NCI-H146 treated with DMSO at 0.1 percent for 48 hours (cell line): ENCODE measurements at regions not wholly inside any gene's neighbourhood (a gene's known extent, or its start where the extent isn't known, plus 50 kb on each side); places are given as distances from the start of the nearest gene placed in this dataset.

ENCODE experiments used
- DNase-seq: peaks from one replicate; lab custom pipeline; 2025; ENCODE audit not compliant: unreplicated experiment; lab: John Stamatoyannopoulos, UW

DNA sequence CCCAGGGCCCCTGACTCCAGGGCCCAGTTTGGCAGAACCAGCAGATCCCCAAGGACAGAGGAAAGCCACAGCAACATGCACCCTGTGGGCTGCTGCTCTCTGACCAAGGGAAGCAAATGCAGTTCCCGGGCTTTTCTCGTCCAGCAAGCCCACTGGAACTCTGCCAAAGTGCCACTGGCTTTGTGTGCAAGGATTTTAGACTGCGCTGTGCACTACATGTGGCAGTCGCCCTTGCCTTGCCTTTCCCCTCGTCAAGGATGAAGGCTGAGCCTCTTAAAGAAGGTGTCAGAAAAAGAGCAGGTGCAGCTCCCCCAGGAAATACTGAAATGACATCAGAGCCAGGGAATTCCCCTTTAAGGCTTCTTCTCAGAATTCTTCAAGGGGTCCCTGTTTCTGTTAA, 199.2 kb downstream of the TFCP2L1 start:
- no peak for DNase-seq

GRCh38 chr2:121086450-121086849, 198.6 kb downstream of the TFCP2L1 start:
- DNase-seq = no peak

- DNase-seq = no peak
Measured at GRCh38 chr2:121087117-121087516, 197.9 kb downstream of the TFCP2L1 start.

DNA sequence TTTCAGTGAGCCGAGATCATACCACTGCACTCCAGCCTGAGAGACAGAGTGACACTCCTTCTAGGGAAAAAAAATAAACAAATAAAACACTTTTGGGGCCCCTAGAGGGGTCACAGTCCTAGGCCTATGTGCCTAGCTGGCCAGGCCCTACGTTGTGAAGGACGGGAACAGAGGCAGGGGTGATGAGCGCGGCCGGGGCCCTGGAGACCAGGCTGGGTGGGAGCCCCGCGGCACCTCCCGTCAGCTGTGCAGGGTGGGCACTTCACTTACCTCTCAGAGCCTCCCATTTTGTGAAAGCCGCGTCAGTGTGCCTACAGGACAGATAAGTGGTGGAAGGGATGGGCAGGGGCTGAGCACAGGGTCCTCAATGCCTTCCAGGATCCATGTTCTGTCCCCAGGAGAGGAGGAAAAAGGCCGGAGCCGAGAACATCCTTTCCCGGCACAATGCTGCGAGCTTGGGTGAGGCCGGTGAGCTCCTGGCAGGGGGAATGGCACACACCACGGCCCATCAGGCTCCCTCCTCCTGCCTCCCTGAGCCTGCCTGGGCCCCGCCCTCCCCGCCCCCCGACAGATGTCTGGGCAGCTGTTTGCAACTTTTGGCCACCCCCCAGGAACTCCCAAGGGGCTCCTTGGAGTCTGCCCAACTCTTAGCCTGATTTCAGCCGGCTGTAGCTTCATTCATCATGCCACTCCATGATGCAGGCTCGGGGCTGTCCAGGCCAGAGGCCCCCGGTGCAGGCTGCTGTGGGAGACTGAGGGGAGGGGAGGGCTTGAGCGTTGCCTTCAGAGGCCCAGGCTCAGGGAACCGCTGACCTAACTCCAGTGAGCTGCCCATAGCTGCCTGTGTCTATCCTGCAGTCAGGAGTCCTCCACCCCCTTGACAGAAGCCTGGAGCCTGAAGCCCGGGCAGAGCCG, 196.5 kb downstream of the TFCP2L1 start:
- DNase-seq = no peak

DNA sequence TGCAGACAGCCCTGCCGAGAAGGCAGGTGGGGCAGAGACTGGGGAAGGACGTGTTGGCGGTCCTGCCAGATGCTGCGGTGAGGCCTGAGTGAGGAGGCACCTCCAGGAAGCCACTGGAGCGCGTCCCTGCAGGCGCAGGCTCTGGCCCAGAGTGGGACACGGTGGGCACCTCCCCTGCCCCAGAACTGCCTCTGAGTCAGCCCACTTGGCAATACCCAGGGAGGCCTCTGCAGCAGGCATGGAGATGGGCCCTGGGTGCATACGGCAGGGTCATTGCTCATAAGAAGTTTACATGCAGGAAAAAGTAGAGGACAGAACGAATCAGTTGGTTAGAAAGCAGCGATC, 195.9 kb downstream of the TFCP2L1 start:
- DNase-seq = no peak

GRCh38 chr2:121090088-121090715, 194.8 kb downstream of the TFCP2L1 start:
- no peak for DNase-seq

DNA sequence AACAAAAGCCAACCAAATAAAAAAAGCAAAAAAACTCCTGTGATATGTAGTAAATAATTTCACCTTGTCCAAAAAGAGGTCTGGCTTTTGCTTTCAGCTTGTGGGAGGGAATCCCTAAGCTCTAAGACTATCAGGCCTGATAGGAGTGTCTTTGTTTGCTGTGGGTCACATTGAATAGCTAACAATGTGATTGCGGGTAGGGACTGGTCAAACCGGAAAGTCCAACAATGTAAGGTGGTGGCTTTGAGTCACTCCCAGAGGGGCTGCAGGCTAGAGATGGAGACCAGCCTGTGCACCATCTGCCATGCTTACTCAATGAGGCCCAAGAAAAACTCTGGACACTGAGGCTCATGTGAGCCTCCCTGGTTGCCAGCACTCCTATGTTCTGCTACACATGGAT, 192.9 kb downstream of the TFCP2L1 start:
- DNase-seq = no peak

DNA sequence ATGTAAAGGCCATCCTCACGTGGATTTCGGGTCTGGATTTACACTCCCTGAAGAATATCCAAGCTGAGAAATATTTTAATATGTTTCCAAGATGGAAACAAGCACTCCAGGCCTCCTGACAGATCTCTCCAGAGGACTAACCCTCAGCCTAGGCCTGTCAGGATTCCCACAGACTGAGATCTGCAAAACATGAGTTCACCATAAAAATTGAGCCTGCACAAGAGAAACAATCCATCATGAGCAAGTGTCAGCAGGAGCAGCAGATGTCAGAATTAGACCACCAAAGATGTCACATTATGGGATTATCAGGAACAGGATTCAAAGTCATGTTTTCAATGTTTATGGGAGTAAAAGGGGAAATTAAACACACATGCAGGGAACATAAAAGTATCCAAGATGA, 191.3 kb downstream of the TFCP2L1 start:
- no peak for DNase-seq

GRCh38 chr2:121094101-121094500, 190.9 kb downstream of the TFCP2L1 start:
- no peak for DNase-seq

GRCh38 chr2:121094845-121095244, 190.2 kb downstream of the TFCP2L1 start:
- DNase-seq = no peak

DNA sequence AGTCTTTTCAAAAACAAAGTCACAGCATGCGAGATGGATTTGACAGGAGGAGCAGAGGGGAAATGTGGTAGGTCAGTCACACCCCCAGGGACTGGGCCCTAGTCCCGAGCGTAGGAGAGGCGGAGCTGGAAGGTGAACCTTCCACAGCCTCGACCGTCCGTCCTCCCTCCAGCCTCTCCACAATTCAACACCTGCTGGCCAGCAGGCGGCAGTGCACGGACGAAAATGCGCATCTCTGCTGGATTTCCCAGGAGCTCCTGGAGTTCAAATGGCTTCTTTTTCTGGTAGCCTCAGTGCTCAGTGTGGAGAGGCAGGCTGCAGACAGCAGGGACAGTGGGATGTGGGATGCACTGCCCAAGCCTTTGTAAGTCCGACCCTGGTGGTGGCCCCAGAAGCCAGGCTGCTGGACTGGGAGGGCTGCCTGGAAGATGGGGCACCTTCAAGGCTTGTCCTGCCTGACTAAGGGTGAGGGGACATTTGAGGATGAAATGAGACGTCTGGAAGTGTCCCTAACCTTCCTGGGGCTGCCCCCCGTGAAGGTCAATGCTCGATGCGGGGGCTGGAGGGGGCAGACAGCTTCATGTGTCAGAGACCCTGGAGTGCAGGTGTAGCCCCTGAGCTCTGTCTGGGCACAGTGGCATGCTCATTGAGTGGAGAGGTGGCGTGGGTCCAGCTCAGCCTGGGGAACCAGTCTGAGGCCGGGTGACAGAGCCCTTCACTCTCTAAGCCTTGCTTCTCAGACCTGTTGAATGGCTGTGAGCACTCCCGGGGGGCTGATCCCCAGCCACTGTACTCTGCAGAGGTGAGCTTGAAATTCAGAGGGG, 189.5 kb downstream of the TFCP2L1 start:
- peak; percentile 81 for DNase-seq

DNA sequence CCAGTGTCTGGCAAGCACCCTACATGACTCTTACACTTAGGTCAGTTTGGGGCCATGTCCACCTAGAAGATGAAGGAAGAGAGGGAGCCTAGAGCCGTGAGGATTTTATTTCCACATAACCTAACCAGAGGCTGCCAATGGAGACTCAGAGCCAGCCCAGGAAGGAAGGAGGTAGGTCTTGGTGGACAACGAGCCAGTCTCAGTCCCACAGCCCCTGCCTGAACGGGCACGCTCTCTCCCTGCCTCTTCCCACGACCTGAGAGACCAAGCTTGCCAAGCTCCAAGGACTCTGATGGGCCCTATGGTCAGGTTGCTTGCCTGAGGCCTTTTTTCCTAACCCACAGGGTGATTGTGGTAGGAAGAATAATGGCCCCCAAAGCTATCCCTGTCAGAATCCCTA, 188.4 kb downstream of the TFCP2L1 start:
- DNase-seq = no peak

DNA sequence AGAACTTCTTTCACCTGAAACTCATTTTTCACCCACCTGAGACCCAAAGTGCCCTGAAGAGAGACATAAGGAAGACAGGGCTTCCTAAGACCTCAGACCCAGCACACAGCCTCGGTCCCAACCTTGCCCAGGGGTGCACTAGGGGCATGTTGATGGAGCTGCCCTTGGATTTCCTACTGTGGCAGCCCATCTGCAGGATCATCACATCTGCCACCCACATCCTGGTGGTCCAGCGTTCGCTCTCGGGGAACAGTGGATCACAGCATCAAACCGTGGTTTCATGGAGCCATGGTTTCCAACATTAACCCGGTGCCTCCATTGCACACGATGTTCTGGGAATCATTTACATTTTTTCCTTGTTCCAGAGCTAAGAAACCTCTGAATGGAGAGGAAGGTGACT, 186.4 kb downstream of the TFCP2L1 start:
- DNase-seq = no peak

DNA sequence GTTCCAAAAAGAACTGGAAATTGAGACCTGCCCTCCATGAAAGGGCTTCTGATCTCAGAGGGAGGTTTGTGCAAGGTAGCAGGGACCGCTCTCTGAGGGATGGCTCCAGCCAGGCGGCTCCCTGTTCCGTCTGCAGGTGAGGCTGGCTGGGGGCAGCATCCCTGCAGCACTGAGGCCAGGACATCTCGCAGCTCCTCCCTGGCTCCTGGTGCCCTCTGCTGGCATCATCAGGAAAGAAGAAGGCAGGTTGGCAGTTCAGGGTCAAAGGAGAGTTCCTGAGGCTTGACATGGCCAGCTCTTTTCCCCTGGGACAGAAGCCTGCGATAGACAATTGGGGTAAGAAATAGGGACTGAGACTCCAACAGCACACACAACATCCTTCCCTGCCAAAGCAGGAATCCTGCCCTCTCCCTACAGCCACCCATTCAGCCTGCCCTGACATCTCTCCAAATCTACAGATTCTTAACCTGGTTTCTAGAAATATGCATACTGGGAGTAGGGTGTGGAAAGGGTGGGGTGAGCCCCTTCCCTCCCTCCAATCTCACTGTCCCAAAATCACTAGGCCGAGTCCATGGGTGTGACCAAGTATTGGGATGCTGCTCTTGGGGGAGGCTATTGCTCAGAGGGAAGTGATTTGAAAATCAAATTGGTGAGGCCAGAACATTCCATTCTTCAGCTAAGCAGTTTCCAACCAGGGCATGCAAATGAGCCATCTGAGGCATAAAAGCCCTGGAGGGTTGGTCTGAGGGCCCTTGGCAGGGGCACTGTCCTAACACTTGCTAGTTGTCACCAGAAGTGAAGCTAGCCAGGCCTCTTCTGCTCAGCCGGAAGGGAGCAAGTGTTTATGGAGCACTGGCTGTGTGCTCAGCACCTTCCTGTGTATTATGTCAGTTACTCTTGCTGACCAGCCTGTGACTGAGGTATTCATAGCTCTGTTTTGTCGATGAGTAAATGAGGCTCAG, 185.4 kb downstream of the TFCP2L1 start:
- DNase-seq = peak; percentile 16

GRCh38 chr2:121101093-121101715, 183.8 kb downstream of the TFCP2L1 start:
- DNase-seq = no peak

- DNase-seq = no peak
Measured at GRCh38 chr2:121102941-121103340, 182.1 kb downstream of the TFCP2L1 start.

DNA sequence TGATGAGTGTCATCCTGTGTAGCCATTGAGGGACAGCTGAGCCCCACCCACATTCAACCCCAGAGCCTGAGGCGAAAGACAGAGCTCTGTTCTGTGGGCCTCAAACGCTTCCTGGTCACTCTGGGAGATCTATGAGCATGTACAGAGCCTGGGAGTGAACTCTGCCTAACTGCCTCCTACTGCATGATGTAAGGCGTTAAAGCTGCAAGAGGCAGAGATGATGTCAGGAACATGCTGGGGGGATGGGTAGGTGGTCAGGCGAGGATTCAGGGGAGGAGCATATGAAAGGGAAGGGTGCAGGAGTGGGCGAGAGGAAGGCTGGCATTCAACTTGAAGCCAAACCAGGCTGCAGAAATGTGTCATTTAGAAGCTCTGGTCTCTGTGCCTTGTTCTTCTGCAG, 181.0 kb downstream of the TFCP2L1 start:
- DNase-seq = no peak

DNA sequence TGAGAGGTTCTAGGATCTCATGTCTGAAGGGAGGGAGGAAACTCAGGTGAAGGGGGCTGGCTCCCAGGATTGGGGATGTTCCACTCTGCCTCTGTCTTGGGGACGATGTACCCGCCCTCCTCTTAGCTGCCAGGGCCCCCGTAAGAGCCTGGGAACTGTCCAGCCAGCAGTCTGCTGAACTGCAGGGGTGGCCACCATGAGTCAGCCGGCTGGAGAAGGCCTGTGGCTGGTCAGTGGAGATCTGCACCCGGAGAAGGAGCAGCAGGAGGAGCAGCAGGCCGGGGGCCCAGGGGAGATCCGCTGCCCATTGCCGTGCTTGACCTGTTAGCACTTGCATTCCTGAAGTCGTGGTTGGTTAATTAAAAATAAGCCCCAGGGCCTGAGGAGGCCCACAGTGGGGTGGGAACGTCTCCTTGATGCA, 180.3 kb downstream of the TFCP2L1 start:
- no peak for DNase-seq

DNA sequence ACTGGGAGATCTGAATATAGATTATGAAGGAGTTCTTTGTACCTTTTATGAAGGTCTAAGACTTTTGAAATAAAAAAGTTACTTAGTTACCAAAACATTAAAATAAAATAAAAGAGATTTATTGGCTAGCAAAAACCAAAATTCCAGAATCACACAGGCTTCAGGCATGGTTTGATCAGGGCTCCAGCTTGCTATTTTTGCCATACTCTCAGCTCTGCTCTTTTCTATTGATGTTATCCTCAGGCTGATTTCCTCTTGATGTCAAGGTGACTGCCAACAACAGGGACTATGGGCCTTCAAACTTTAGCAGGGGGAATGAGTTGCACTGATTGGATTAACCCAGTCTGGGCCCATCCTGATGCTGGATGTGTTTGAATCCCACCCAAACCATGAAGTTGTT, 174.1 kb downstream of the TFCP2L1 start:
- DNase-seq = no peak

DNA sequence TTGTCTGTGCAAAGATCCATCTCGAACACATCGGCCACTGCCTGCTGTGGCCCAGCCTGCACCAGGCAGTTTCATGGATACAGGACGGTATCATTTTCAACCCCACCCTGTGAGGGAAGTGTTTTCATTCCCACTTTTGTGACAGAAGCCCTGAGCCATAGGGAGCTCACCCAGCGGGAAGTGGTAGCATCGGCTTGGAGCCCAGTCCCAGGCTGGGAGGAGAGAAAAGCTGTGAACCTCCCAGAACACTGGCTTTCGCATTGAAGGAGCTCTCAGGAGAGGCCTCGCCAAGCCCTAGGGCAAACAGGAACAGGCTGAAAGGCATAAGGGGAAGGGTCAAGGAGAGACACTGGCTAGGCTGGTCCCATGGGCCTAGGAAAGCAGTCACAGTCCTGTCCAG, 166.1 kb downstream of the TFCP2L1 start:
- DNase-seq = no peak
